ENCODE measurements at regions not wholly inside any gene's neighbourhood (a gene's known extent, or its start where the extent isn't known, plus 50 kb on each side); places are given as distances from the start of the nearest gene placed in this dataset.
"Not testable (repeated sequence)": the region's sequence is repeated elsewhere in the genome, so short reads cannot be mapped to it uniquely, and the experiment has no call there.

DNA sequence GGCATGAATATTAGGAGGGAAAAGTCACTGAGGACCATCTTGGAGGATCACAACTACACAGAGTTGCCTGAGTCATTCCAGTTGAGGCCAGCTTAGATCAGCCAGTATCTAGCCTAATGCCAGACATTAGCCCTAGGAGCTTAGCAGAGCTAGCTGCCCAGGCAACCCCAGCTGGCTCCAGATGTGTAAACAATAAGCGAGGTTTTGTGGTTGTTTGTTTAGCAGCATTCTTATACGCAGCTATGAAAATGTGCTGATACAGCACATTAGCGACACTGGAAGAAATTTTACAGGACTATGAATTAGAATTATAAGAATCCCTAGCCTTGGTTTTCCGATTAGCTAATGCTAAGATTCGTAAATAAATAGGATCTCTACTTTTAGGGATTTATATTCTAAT lies 59.3 kb downstream of the BTBD3 start:
- DNase-seq: no peak

- no peak for DNase-seq
These were observed 60.8 kb downstream of the BTBD3 start for GRCh38 chr20:11978496-11978895.

- no peak for DNase-seq
These were observed 61.8 kb downstream of the BTBD3 start for GRCh38 chr20:11979306-11979990.

- no peak for DNase-seq
These were observed 62.6 kb downstream of the BTBD3 start for GRCh38 chr20:11980263-11980662.

DNA sequence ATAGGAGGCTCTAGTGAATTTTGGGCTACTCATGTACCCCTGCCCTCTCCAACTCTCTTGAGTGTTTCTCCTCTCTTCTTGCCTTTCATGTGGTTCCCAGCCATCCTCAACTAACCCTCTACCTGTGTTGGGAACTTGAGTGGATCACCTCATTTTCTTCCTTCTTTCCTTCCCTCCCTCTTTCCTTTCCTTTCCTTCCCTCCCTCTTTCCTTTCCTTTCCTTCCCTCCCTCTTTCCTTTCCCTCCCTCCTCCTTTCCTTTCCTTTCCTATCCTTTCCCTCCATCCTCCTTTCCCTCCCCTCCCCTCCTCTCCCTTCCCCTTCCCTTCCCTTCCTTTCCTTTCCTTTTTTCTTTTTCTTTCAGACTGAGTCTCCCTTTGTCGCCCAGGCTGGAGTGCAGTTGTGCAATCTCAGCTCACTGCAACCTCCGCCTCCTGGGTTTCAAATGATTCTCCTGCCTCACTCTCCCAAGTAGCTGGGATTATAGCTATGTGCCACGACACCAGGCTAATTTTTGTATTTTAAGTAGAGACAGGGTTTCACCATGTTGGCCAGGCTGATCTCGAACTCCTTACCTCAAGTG lies 63.8 kb downstream of the BTBD3 start:
- no peak for DNase-seq

DNA sequence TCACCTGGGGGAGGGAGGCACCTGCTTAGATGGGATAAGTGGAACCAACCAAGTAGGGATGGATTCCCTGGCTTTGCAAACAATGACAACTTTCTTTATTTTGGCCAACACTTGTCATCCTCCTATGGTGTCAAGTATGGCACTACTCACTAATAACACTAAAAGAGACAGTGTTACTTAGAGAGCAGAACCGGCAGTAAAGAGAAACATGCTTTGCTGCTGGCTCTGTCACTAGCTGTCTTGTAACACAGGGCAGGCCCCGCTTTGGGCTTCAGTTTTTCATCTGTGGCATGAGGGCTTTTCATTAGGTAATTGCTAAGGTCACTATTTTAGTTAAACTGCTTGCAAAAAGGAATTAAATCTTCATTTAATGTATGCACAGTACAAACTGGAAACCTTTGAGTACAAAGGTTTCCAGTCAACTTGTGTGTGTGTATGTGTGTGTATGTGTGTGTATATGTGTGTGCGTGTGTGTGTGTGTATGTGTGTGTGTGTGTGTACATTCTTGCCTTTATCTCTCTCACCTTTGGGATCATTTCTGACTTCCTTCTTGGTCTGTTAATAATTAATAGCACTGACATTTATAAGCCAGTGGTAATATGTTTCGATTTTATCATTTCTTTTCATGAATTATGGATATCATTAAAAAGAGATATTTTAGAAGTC lies 64.7 kb downstream of the BTBD3 start:
- no peak for DNase-seq

- DNase-seq: no peak
These were observed 65.3 kb downstream of the BTBD3 start for GRCh38 chr20:11982955-11983470.

GRCh38 chr20:11986954-11987353 lies 69.3 kb downstream of the BTBD3 start:
- DNase-seq: no peak

DNA sequence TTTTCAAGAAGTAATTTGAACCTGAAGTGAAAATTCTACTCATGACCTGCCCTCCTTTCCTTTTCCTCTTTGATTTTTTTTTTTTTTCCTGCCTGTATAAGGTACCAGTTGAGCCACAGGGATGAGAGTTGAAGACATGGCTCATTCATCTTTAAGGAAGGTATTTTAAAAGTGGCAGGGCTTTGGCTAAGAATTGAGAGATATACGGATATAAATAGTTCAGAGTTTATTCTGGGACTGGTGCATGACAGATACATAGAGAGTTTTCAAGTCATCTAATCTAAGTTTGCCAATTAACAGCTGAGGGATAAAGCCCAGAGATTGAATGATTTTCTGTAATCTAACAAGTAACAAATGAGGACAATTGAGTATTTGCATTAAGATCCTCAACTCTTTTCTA lies 69.8 kb downstream of the BTBD3 start:
- no peak for DNase-seq

DNA sequence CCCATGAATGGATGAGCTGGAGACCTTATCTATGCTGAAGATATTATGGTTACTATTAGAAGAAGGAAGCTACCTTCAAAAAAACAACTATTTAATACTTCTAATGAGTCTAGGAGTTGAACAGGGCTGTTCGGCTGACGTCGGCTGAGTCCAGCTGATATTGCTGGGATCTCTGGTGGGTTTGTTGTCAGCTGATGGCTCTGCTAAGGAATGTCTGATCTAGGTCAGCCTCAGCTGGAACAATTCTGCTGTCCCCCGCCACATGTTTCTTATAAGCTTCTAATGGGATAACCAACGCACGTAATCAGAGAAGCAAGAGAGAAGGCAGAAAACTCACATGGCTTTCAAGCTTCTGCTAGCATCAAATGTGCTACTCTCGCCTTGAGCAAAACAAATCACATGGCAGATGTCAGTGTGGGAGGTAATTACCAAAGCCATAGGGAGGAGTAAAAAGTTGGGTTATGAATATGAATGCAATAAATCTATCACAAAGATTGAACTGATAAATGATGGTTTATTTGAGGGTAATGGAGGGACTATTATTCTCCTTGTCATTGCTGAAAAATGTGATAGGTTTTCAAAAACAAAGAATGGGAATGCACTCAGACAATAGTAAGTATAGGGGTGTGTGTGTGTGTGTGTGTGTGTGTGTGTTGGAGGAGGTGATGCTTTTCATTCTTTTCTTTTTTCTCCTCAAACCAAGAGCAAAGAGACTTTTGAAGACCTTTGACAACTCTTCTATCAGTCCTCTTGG lies 71.5 kb downstream of the BTBD3 start:
- DNase-seq: no peak

DNA sequence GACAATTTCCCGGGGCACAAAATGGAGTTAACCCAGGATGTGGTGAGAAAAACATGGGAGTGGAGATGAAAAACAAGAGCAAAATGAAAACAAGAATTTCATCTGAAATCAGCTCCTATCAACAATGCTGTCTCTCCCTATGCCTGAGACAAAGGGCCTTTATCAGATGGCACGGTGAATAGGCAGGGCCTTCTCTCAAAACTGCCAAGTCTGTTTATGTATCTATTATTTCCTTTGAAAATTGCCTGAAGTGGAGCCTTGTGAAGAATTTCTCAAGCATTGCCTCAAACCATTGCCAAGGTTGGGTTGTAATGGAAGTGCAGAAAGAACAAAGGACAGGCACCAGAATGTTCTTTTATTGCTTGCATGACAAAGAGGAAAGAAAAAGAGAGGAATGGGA lies 74.7 kb downstream of the BTBD3 start:
- no peak for DNase-seq

DNA sequence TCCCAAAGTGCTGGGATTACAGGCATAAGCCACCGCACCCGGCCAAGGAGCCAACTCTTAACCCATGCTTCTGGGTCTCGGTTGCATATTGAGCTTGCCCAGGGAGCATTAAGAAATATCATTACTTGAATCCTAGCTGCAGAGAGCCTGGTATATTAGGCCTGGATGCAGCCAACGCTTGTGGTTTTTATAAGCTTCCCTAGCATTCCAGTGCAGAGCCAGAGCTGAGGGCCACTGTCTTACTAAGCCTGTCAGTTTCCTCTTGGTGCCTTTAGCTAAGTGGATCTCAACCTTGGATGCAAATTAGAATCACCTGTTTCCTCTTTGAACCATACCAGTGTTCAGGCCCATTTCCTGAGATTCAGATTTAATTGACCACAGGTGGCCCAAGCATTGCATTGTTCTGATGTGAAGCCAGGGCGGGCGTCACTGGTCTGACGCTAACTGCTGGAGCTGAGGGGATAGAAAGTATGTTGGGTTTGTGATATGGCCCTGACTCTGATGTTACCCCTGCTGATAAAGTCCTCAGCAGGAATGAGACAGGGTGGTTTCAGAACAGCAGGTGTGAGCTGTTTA lies 76.3 kb downstream of the BTBD3 start:
- DNase-seq: no peak

DNA sequence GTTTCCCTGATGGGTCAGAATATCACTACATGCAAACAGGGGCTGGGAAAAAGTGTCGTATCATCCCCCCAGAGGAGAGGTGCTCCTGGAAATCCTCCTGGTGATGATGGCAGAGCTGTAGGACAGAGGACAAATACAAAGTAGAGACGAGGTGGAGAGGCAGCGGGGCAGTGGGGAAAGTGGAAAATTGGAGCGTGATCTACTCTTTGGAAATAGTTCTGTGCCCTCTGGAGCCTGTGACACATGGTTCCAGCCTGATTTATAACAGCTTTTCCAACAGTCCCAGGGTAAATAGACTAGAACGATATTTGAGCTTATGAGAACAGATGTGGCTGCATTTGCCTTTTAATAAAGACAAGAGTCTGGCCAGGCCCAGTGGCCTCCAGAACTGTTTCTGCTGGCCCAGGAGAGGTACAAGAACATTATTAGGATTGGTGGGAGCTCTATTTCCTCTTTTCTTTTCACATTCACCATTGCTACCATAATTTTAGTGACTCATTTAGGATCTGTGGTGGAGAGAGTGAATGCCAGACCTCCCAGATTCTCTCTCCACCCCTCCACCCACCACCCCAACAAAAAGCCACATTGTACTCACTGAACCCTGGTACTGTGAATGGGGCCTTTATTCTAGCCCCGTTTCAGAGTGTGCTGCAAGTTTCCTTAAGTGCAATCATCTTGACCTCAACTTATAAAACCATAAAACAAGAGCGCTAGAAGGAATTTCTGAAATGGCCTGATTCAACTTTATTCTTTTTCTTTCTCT lies 78.3 kb downstream of the BTBD3 start:
- DNase-seq: no peak

- DNase-seq: not testable (repeated sequence)
These were observed 87.1 kb downstream of the BTBD3 start for GRCh38 chr20:12004776-12005175.

DNA sequence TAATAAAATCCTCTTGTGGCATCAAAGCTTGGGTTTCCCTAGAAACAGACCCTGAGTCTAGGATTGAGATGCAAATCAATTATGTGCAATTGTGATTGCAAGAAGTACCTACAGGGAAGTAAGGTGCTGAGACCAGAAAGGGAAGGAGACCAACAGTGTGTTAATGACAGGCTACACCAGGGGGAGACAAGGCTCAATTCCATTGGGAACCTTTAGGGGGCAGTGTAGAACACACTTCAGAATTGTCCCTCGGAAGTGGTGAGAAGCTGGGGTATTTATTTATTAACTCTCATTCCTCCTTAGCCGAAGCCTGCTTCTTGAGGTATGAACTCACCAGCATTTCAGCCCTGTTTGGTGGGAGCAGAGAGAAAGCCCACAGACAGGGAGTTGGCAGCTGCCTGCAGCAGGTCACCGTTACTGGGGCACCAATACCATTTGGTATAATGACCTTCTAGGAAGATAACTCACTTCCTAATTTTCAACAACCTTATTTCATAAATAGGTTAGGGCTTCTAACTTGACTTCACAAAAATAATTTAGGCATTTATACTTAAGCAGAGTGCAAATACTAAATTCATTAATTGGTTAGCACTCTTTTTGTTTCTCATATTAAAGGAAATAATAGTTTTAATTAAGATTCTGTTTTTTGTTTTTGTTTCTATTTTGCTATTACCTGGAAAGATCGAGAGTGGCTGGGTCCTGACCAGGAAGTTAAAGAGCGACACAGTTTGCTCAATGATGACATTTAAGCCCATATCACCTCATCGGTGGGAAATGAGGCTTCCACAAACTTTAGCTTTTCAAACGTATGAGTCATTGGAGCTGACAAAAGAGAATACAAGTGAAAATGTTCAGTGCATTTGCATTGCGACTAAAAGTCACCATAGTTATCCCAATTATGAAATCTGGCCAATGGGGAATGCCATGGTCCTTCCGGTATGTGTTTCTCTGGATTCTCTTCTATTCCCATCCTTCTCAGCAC lies 94.8 kb downstream of the BTBD3 start:
- peak; percentile 68 for DNase-seq

DNA sequence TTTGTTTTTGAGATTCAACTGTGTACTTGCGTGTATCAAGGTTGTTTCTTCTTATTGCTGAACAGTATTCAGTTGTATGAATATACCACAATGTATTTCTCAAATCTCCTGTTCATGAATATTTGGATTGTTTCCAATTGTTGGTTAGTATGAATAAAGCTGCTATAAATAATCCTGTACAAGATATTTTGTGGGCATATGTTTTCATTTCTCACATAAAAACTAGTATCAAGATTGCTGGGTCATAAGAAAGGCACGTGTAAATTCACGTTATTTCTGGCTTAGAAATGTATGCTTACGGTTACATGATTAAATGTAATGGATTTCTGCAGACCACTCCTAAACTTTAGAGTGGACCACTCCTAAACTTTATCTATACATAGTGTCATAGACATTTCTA lies 96.6 kb downstream of the BTBD3 start:
- no peak for DNase-seq

DNA sequence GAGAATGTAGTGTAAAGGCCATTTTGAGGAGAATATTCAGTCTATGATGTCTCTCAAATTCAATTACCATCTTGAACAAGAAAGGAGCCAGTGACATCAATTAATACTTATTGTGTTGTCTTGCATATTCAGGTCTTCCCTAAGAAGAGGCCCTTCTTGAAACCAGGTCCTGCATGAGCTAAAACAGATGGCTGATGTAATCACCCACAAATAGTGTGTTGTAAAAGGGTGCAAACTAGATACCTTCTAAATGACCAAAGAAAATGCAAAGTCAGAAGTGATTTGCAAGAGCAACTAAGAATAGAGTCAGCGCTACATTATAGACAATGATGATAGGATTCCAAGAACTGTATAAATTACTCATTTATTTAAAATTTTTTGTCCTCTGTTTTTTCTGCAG lies 97.0 kb downstream of the BTBD3 start:
- no peak for DNase-seq

- no peak for DNase-seq
These were observed 98.6 kb downstream of the BTBD3 start for GRCh38 chr20:12016291-12016690.

- DNase-seq: no peak
These were observed 102.0 kb downstream of the BTBD3 start for GRCh38 chr20:12019715-12020114.

DNA sequence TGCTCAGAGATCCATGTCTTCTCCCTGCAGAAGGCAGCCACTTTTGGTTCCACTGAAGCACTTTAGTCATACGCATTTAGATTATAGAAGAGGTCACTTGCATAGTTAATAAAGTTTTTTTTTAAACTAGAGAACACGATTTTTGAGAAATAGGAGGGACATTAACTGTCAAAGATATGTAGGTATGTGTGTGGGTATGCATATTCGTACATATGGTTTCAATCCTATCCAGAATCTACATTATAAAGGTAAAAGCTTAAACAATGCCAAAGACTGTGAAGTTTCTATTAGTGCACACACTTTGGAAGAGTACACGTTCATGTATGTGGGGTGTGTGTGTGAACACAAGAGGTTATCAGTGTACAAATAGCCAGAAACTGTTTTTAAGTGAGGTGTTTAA lies 103.2 kb downstream of the BTBD3 start:
- no peak for DNase-seq

GRCh38 chr20:12022126-12022525 lies 104.4 kb downstream of the BTBD3 start:
- no peak for DNase-seq

All from hematopoietic multipotent progenitor cell treated with erythropoietin and hydrocortisone succinate and interleukin-3 and kit ligand, for 8 days (in vitro differentiated cells).